Kidney (tissue), 13 donors: ENCODE measurements at regions not wholly inside any gene's neighbourhood (a gene's known extent, or its start where the extent isn't known, plus 50 kb on each side); places are given as distances from the start of the nearest gene placed in this dataset.
A peak's percentile ranks its signal among the peaks of the same experiment; 100 is the strongest.

ENCODE experiments used
- DNase-seq, 5 donors: peaks; one replicate each; pipeline ENCODE4 v3.0.0-alpha.2; 2013 to 2020
- FAIRE-seq: peaks from 2 replicates; lab custom pipeline; 2012; peaks lifted over from hg19 to GRCh38; lab: Jason Lieb, UNC
- H3K27ac ChIP-seq, 2 donors: one replicate each; pipeline ENCODE4 v1.7.0; 2013; ENCODE audit warnings: low read depth in 2 of 2, low read length in 2 of 2, inconsistent platforms in 1 of 2
- H3K27me3 ChIP-seq: one replicate; pipeline ENCODE4 v1.7.1; 2013; ENCODE audit warnings: low read length, inconsistent platforms; ENCODE audit not compliant: control insufficient read depth, insufficient read depth
- H3K36me3 ChIP-seq, 3 donors: one replicate each; pipeline versions ENCODE4 v1.7.0 to v1.7.1; 2013; ENCODE audit warnings: low read length in 3 of 3, control low read depth in 1 of 3, inconsistent platforms in 1 of 3; ENCODE audit not compliant: insufficient read depth in 3 of 3, control insufficient read depth in 2 of 3
- H3K4me1 ChIP-seq, 3 donors: one replicate each; pipeline versions ENCODE4 v1.7.0 to v1.7.1; 2013; ENCODE audit warnings: low read length in 3 of 3, inconsistent platforms in 1 of 3, low read depth in 1 of 3; ENCODE audit not compliant: control insufficient read depth in 2 of 3, insufficient read depth in 2 of 3
- H3K4me3 ChIP-seq, 3 donors: one replicate each; pipeline versions ENCODE4 v1.7.0 to v1.8.1; 2013; ENCODE audit warnings: low read length in 3 of 3, control low read depth in 1 of 3, inconsistent platforms in 1 of 3
- H3K9ac ChIP-seq, 3 donors: one replicate each; pipeline versions ENCODE4 v1.7.0 to v1.7.1; 2013; ENCODE audit warnings: low read length in 3 of 3, control low read depth in 1 of 3, inconsistent platforms in 1 of 3
- H3K9me3 ChIP-seq, 3 donors: one replicate each; pipeline versions ENCODE4 v1.7.0 to v1.7.1; 2013; ENCODE audit warnings: low read length in 3 of 3, control low read depth in 1 of 3, inconsistent platforms in 1 of 3; ENCODE audit not compliant: control insufficient read depth in 2 of 3, insufficient read depth in 1 of 3
- intact Hi-C: fragments of 100-400 bp; cut with DNase I; formaldehyde crosslinking; loops from one replicate; pipeline ENCODE4 v1.11.1; 2022
- TF ChIP-seq, protein P1 (sequence below): IDR thresholded peaks from 3 replicates; pipeline ENCODE4 v1.5.1; 2012; ENCODE audit warnings: mild to moderate bottlenecking, moderate library complexity, borderline replicate concordance; ENCODE audit not compliant: insufficient read depth; ENCODE audit errors: extremely low read depth
- donor health status: control.
- donor health status: control.
- donor health status: control.
- donor health status: control.
- donor health status: control.
- donor health status: DM: yes; HTN: yes; CAD: no.
- donor health status: Normal renal cell carcinoma (clear cell type).

DNA sequence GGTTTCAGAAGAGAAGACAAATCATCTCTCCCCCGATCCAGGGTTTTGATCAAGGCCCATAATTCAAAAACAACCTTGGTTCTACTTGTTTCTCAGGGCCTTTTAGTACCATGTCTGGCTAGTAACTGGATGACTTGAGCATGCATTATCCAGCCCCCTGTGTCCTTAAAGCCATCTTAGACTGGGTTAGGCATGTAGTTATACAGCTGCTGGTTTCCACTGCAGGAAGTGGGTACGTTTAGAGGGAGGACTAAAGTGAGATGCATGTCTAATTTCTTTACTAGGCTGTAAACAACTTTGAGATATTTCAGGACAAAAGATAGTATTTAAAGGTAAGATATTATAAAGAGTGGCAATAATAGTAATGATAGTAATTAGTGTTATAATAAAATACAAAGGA is 372.0 kb downstream of the PLK2 start:
- H3K4me1 ChIP-seq: no peaks in the 10 kb centered on the region
- H3K27ac ChIP-seq: no peak overlapping the region
- no peak overlapping the region for H3K4me3 ChIP-seq
- intact Hi-C loops: no loop called here
- no peak overlapping the region for H3K9ac ChIP-seq
- TF ChIP-seq, protein P1, sequence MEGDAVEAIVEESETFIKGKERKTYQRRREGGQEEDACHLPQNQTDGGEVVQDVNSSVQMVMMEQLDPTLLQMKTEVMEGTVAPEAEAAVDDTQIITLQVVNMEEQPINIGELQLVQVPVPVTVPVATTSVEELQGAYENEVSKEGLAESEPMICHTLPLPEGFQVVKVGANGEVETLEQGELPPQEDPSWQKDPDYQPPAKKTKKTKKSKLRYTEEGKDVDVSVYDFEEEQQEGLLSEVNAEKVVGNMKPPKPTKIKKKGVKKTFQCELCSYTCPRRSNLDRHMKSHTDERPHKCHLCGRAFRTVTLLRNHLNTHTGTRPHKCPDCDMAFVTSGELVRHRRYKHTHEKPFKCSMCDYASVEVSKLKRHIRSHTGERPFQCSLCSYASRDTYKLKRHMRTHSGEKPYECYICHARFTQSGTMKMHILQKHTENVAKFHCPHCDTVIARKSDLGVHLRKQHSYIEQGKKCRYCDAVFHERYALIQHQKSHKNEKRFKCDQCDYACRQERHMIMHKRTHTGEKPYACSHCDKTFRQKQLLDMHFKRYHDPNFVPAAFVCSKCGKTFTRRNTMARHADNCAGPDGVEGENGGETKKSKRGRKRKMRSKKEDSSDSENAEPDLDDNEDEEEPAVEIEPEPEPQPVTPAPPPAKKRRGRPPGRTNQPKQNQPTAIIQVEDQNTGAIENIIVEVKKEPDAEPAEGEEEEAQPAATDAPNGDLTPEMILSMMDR: no peak
- H3K36me3 ChIP-seq: no peaks in the 10 kb centered on the region
- H3K9me3 ChIP-seq: no peaks in the 10 kb centered on the region
- no peak for FAIRE-seq
- peak in 1 of 5 donors; percentile 19 for DNase-seq
- no peaks in the 10 kb centered on the region for H3K27me3 ChIP-seq

GRCh38 chr5:58087123-58087522 is 372.8 kb downstream of the PLK2 start:
- no peaks in the 10 kb centered on the region for H3K27me3 ChIP-seq
- intact Hi-C loops: no loop called here
- H3K27ac ChIP-seq: no peak overlapping the region
- H3K4me1 ChIP-seq: no peaks in the 10 kb centered on the region
- H3K36me3 ChIP-seq: no peaks in the 10 kb centered on the region
- TF ChIP-seq, protein P1: no peak
- H3K4me3 ChIP-seq: no peak overlapping the region
- no peak for FAIRE-seq
- DNase-seq: peak in 3 of 5 donors; percentile 41 to 90 (median 74)
- no peak overlapping the region for H3K9ac ChIP-seq
- H3K9me3 ChIP-seq: no peaks in the 10 kb centered on the region

DNA sequence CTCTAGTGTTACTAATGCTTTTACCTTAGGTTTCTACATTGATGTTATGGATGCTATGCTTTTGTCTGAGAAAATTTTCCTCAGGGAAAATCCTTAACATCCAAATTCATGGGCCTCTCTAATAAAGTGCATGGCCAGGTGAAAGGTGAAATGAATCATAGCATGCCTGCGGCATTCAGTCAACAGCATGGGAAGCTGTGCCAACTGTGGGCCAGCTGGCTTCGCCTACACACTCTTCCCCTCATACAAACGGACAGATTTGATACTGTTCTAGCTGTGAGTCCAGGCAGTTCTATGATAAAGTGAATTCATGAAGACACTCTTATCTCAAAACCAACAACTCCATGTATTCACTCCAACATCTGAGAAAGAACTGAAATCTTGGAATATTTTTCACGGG is 374.1 kb downstream of the PLK2 start:
- no peaks in the 10 kb centered on the region for H3K27me3 ChIP-seq
- no peaks in the 10 kb centered on the region for H3K9me3 ChIP-seq
- TF ChIP-seq, protein P1: no peak
- FAIRE-seq: no peak
- no peaks in the 10 kb centered on the region for H3K36me3 ChIP-seq
- no peak for DNase-seq
- intact Hi-C loops: no loop called here
- no peak overlapping the region for H3K9ac ChIP-seq
- H3K4me1 ChIP-seq: no peaks in the 10 kb centered on the region
- no peak overlapping the region for H3K27ac ChIP-seq
- no peak overlapping the region for H3K4me3 ChIP-seq

- Histone ChIP-seq H3K9me3 (no peaks in the 10 kb centered on the region), H3K4me1 (peaks cover 0 to 4% (median 0%) of the 10 kb centered on the region in 3 donors), H3K4me3 (no peak overlapping the region), H3K27me3 (no peaks in the 10 kb centered on the region), H3K9ac (no peak overlapping the region), H3K27ac (no peak overlapping the region), H3K36me3 (no peaks in the 10 kb centered on the region)
- TF ChIP-seq, protein P1: no peak
- no peak for DNase-seq
- intact Hi-C loops: no loop called here
- FAIRE-seq: no peak
Measured at GRCh38 chr5:58081435-58081834, 378.5 kb downstream of the PLK2 start.
